SK-N-MC (cell line): ENCODE measurements at regions not wholly inside any gene's neighbourhood (a gene's known extent, or its start where the extent isn't known, plus 50 kb on each side); places are given as distances from the start of the nearest gene placed in this dataset.

Experiments
- EZH2 ChIP-seq: fragments of 200-600 bp; sonication (generic); IDR thresholded peaks from one replicate; pipeline ENCODE4 v1.6.1; 2017; ENCODE audit warnings: antibody characterized with exemption
- FOXP2 ChIP-seq: optimal IDR thresholded peaks from 2 replicates; pipeline ENCODE3; 2011; ENCODE audit warnings: mild to moderate bottlenecking, moderate library complexity; ENCODE audit not compliant: insufficient read depth; ENCODE audit errors: extremely low read length, control extremely low read depth
- POLR2AphosphoS5 ChIP-seq: IDR thresholded peaks from 2 replicates; pipeline ENCODE4 v1.6.1; 2012; ENCODE audit warnings: mild to moderate bottlenecking, low read depth, low read length, borderline replicate concordance

- TF ChIP-seq POLR2AphosphoS5 = no peak
- no peak for TF ChIP-seq EZH2
- no peak for TF ChIP-seq FOXP2
Observed at GRCh38 chr1:94621802-94622201, 80.2 kb upstream of the F3 start.
